Dermis microvascular lymphatic vessel endothelial cell (primary cell): ENCODE measurements at regions not wholly inside any gene's neighbourhood (a gene's known extent, or its start where the extent isn't known, plus 50 kb on each side); places are given as distances from the start of the nearest gene placed in this dataset.
"Not testable (repeated sequence)": the region's sequence is repeated elsewhere in the genome, so short reads cannot be mapped to it uniquely, and the experiment has no call there.

Experiments
- DNase-seq, 2 donors: peaks; one replicate each; pipeline versions ENCODE4 v3.0.0 to v3.0.0-alpha.2; 2010; ENCODE audit warnings: low read depth in 2 of 2

DNA sequence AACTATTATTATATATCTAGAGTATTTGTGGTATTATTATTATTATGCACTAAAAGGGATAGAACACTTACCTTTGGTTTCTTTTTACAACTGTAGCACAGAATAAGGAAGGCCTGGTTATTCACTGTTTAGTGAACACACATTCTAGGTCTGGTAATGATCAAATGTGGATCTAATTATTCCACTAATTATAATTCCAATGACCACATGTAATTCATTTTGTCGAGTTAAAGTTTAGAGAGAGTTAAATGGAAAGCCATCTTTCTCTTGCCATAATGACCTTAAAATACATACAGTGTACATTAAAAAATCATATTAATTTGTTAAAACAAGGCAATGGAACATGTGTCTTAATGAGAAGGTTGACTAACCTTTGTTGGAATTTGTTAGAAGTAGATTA is 147.8 kb downstream of the SEM1 start:
- no peak for DNase-seq

GRCh38 chr7:96558530-96558929 is 151.1 kb downstream of the SEM1 start:
- DNase-seq: no peak

GRCh38 chr7:96558093-96558492 is 151.6 kb downstream of the SEM1 start:
- no peak for DNase-seq

GRCh38 chr7:96557598-96557997 is 152.0 kb downstream of the SEM1 start:
- DNase-seq: not testable (repeated sequence)

- DNase-seq: no peak
Observed at GRCh38 chr7:96548664-96549063, 161.0 kb downstream of the SEM1 start.

DNA sequence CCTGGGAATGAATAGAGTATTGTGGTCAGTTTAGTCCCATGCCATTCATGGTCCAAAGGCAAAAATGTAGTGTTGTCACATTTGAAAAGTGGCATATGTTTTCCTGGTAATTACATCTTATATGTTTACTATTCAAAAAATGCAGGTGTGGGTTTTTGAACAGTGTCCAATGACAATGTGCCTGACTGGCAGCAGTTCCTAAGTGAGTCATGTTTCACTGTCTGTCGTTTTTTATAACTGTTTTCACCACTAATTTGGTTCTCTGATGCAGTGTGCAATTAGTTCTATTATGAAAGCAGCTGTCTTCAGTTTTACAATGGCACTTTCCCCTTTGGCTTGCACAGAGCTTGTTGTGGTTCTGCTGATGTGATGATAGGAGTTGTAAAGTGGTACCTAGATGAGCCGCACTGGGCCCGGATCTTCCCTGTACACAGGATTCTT is 162.3 kb downstream of the SEM1 start:
- DNase-seq: no peak

GRCh38 chr7:96546426-96546825 is 163.2 kb downstream of the SEM1 start:
- no peak for DNase-seq

GRCh38 chr7:96539471-96539870 is 170.2 kb downstream of the SEM1 start:
- DNase-seq: no peak

- DNase-seq: no peak
Observed at GRCh38 chr7:96538632-96539031, 171.0 kb downstream of the SEM1 start.

DNA sequence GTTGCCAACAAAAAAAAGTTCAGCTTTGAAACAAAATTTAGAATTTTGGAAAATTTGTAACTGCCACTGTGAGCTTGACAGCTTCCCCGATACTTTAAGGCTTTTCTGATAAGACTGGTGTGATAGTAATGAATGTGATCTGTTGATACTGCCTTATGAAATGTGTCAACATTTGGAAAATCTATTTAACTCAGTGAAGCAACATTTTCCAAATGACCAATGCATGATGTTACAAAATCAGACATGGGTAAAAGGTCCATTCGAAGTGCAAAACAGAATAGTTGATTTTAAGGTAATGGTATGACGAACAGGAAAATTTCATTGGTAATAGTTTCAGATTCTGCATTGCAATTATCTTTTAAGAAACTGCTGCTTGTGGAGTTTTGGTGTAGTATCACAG is 175.4 kb downstream of the SEM1 start:
- DNase-seq: no peak

DNA sequence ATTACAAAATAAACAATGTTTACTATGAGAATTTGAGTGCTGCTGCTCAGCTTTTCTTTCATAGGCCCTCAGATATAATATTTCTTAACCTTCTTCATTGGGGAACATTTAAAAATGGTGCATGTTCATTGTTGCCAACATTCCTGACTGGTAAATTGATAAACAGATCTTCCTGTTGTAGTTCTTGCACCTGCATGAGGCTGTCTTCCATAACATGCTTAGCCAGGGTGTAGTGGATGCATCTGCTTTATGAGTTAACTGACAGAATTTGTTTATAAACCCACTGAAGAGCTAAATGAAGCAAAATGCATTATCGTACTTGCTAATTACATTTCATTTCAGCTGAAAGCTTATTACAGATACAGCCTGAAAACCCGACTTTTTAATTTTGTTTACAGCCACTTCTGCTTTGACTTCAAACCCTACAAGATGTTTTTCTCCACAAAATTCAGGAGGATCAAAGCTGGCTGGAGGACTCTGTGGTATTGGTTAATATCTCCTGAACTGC is 177.2 kb downstream of the SEM1 start:
- DNase-seq: no peak

DNA sequence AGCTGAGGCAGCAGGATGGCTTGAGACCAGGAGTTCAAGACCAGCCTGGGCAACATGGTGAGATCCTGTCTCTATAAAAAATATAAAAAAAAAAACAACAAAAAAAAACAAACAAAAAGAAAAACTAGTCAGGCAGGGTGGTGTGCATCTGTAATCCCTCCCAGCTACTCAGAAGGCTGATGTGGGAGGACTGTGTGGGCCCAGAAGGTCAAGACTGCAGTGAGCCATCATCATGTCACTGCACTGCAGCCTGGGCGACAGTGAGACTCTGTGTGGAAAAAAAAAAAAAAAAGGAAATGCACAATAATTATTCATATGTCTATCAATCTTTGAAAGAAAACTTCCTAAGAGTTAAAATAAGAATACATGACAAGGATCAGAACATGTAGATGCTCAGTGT is 178.3 kb downstream of the SEM1 start:
- no peak for DNase-seq

DNA sequence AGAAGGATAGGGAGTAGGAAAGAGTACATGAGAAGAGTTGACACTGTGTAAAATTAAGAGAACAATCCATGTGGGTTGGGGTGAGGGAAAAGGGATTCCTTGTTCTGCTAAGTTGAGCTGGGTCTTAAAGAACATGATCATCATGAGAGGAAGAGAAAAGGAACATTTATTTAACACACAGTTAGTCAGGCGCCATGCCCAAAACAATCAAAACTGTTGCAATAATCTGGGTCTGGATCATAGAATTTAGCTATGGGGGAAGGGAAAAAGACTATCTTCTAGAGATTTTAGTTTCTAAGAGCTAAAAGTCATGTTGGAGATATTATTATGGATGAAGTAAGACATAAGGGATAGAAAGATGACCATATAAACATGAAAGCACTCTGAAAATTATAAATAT is 178.9 kb downstream of the SEM1 start:
- DNase-seq: no peak

DNA sequence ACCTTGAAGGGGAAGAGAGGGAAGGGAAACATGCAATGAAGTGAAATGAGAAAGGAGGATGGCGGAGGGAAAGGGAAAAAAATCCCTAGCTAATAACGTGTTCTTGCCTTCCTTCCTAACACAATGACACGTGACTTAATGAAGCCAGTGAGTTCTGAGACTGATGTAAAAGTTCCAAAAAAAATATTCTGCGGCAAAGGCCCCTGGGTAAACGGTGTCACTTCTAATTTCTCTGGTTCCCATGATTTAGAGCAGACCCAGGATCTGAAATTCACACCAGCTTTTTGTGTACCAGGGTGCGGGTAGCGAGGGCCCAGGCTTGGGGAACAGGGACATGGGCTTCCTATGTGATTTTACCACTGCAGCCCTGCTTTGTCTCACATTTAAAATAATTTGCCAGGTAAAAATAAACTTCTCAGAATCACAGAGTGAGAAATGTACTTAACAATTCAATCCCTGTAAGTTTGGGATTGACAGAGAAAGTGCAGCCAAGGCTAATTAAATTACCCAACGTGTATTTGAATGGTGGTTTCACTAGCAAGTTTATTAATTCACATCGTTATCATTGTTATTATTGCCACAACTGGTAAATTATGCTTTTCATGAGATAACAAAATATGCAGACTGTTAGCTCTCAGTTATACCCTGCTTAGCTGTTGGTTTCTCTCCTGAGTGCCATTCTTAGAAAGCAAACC is 182.4 kb downstream of the SEM1 start:
- no peak for DNase-seq

DNA sequence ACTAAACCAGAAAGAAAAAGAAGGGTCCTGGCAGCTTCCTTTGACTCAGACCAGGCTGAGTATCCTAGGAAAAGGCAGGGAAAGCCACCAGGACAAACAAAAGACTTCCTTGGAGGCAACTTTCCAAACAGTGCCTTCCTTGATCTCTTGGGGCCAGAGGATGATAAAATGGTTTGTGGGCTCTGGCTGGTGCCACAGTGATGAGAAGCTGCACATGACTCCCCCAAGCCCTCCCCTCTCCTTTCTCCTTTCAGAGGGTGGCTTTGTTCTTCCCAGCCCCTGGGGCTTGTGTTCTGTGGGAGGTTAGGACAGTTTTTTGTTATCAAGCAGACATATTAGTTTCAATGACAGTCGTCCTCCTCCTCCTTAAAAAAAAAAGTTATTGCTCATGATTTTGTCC is 183.2 kb downstream of the SEM1 start:
- DNase-seq: no peak

DNA sequence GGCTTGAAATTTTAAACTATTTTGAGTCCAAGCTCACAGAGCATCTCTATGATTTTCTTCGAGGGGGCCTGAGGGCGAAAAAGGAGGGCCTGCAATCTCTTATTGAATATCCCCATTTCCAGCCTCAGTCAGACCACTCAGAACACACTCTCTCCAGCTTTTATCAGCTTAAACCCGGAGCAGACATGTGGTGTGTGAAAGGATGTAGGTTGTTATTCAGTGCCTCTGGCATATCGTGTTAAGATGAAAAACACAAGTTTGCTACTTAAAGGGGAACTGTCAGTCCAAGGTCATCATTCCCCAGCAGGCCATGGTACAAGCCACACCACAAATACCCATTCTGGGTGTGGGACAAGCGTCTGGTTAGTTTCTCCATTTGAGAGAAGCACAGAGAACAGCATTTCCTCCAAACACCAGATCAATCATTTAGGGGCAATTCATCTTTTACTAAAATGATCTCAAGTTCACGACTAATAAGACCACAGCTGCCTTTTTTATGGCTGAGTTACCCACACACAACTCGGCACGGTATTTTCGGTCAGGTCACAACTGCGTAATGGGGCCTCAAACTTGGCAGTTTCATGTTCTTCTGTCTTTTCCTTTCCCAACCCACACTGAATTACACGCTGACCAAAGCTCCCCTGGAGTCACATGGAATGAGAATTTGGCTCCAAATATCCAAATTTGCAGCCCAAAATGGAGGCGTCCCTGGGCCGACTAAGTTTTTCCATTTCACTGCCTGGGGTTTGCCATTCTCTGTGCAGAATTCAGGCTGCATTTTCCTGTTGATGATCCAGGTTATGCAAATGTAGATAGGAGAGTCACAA is 188.4 kb downstream of the SEM1 start:
- no peak for DNase-seq

DNA sequence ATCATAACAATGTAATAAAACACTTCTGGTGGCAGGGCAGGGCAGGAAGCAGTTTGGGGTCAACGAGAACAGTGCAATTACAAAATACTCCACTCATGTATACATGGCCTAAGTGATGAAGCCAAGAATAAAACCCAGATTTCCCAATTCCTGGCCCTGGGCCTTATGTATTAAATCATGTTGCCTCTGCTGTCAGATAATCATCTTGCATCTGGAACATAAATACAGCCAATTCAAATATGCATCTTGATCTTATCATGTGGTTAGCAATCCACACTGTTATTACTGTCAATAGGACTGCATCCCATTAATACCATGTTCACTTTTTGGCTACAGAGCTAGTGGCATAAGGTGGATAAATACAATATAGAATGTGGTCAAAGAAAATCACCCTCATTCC is 186.5 kb upstream of the SLC25A13 start:
- DNase-seq: peak in 1 of 2 donors; percentile 5

DNA sequence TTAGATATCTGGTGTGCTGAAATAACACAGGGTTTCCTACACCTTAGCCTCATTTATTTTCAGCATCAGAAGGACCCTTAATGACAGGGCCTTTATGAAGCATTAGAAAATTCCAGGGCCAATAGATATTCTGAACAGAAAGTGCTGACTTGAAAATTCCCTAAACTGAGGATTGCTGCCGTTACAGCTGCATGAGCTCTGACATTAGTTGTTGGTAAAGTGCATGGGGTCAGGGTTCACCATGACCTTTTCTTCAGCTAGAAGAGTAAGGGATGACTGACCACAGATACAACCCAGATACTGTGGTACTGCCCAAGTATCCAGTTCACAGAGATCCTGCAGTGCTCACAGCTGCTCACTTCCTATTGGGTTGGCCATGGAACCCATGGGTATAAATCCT is 181.7 kb upstream of the SLC25A13 start:
- DNase-seq: no peak

- no peak for DNase-seq
Observed at GRCh38 chr7:96501318-96501717, 179.4 kb upstream of the SLC25A13 start.

GRCh38 chr7:96499532-96499931 is 177.6 kb upstream of the SLC25A13 start:
- DNase-seq: peak in 1 of 2 donors; percentile 33

- no peak for DNase-seq
Observed at GRCh38 chr7:96497567-96497966, 175.7 kb upstream of the SLC25A13 start.

DNA sequence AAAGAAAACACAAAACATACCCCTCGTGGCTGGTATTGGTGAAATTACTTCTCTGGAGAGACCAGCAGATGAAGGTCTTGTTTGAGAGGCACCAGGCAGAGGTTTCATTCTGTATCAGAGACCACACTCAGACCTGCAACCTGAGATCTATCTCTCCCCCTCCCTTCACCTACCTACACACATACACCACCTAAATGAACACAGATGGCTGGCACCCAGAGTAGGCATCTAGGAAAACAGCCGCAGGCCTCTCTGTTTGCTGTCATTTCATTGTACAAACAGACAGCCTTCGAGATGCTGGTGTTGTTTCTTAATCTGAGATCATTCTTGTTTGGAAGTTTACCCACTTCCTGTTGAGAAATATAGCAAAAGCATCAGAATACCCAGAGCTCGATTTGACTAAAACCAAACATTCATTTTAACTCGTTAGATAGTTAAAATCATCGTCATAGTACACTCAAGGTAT is 173.9 kb upstream of the SLC25A13 start:
- no peak for DNase-seq

DNA sequence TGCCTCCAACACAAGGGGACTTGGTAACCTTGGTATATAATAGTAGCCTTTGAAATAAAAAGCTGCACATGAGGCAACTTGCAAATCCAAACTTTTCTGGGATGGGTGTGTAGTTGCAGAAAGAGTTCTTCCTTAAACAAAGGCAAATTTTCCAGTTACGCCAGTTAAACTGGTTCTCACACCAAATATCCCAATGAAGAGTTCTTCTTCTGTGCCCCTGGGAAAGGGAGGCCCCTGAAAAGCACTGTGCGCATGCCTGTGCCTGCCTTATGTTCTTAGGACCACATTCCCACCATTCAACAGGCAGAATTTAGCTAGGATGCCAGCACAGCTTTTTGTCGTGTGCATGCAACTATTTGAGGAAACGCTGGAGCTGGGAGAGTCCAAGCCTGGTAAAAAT is 164.8 kb upstream of the SLC25A13 start:
- DNase-seq: no peak
